ENCODE measurements at regions not wholly inside any gene's neighbourhood (a gene's known extent, or its start where the extent isn't known, plus 50 kb on each side); places are given as distances from the start of the nearest gene placed in this dataset.

DNA sequence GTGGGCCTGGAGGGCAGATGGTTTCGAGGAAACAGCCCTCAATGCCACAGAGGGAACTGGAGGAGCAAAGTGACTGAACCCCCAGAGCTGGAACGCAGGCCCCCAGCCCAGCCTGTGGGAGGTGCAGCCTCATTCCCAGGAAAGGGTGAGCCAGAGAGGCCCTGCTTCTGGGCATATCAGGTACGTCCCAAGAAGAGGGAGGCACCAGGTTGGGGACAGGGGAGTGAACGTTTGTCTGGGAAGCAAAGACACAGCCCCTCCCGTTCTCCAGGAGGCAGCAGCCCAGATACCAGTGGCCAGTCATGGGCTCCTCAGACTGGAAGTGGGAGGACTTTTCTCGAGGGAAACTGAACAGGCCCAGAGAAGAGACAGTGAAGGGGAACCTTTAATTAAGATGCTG, 74.3 kb upstream of the RET start:
- TF ChIP-seq POLR2A (IDR thresholded peaks at IDR 0.05), result no peak
- TF ChIP-seq, protein P1, sequence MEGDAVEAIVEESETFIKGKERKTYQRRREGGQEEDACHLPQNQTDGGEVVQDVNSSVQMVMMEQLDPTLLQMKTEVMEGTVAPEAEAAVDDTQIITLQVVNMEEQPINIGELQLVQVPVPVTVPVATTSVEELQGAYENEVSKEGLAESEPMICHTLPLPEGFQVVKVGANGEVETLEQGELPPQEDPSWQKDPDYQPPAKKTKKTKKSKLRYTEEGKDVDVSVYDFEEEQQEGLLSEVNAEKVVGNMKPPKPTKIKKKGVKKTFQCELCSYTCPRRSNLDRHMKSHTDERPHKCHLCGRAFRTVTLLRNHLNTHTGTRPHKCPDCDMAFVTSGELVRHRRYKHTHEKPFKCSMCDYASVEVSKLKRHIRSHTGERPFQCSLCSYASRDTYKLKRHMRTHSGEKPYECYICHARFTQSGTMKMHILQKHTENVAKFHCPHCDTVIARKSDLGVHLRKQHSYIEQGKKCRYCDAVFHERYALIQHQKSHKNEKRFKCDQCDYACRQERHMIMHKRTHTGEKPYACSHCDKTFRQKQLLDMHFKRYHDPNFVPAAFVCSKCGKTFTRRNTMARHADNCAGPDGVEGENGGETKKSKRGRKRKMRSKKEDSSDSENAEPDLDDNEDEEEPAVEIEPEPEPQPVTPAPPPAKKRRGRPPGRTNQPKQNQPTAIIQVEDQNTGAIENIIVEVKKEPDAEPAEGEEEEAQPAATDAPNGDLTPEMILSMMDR (IDR thresholded peaks at IDR 0.05), result no peak
- Histone ChIP-seq H3K9me3 (no peaks in the 10 kb centered on the region), H3K27me3 (no peaks in the 10 kb centered on the region), H3K36me3 (no peaks in the 10 kb centered on the region), H3K27ac (no peak overlapping the region), H3K4me3 (no peak overlapping the region), H3K4me1 (no peaks in the 10 kb centered on the region)
- WGBS, 2 donors, result 54 to 72% methylated on average over 4 of the region's 6 CpGs
- no peak for DNase-seq
- intact Hi-C loops (cut with DNase I), result no loop called here

DNA sequence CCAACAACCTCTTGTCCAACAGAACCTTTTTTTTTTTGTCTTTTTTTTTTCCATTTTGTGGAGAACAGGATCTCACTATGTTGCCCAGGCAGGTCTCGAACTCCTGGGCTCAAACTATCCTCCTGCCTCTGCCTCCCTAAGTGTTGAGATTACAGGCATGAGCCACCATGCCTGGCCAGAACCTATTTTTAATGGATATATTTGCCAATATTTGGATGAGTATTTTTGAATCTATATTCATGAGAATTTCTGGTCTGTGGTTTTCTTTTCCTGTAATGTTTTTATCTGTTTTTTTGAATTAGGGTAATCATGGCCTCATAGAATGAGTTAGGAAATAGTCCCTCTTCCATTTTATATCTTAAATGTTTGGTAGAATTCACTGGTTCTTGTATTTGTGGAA, 70.4 kb upstream of the RET start:
- H3K36me3 ChIP-seq, result no peaks in the 10 kb centered on the region
- H3K4me3 ChIP-seq, result no peak overlapping the region
- intact Hi-C loops (cut with DNase I), result no loop called here
- H3K27ac ChIP-seq, result no peak overlapping the region
- no peaks in the 10 kb centered on the region for H3K9me3 ChIP-seq
- 69 to 90% methylated on average over 1 of the region's 1 CpG for WGBS, 2 donors
- no peaks in the 10 kb centered on the region for H3K4me1 ChIP-seq
- DNase-seq, result no peak
- no peaks in the 10 kb centered on the region for H3K27me3 ChIP-seq
- TF ChIP-seq, protein P1 (IDR thresholded peaks at IDR 0.05), result no peak
- no peak for TF ChIP-seq POLR2A (IDR thresholded peaks at IDR 0.05)

DNA sequence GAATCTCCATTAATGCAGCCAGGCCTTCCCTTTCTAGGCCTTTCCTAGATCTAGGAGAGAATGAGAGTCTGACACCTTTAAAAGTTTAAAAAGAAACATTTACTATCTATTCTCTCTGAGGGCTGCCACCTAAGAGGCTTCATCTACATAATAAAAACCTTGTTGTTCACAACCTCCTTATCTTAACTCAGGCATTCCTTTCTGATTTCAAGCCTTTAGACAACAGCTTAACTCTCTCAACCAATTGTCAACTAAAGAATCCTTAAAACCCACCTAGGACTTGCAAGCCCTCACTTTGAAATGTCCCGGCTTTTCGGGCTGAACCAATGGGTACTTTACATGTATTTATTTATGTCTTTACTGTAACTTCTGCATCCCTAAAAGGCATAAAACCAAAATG, 64.3 kb upstream of the RET start:
- TF ChIP-seq POLR2A (IDR thresholded peaks at IDR 0.05), result no peak
- TF ChIP-seq, protein P1 (IDR thresholded peaks at IDR 0.05), result no peak
- Histone ChIP-seq H3K27ac (no peak overlapping the region), H3K27me3 (no peaks in the 10 kb centered on the region), H3K4me3 (no peak overlapping the region), H3K9me3 (no peaks in the 10 kb centered on the region), H3K4me1 (no peaks in the 10 kb centered on the region), H3K36me3 (no peaks in the 10 kb centered on the region)
- DNase-seq, result no peak
- WGBS, 2 donors, result 77 to 88% methylated on average over 2 of the region's 2 CpGs
- intact Hi-C loops (cut with DNase I), result no loop called here

DNA sequence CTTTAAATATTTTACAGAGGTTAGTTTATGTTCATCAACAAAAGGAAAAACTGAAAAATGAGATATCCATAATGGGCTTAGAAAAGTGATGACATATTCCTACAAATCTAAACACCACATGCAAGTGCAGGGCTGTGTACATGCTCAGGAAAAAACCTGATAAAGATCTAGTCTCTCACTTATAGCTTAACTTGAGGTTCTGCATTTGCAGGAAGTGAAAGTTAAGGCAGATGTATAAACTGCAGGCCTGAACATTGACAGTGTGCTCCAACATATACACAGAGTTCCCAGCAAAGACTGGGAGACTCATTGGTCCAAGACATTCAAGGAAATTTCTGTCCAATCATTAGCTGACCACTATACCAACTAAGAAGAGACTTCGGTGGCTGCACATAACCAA, 63.8 kb upstream of the RET start:
- TF ChIP-seq, protein P1 (IDR thresholded peaks at IDR 0.05), result no peak
- no peak for TF ChIP-seq POLR2A (IDR thresholded peaks at IDR 0.05)
- H3K4me1 ChIP-seq, result no peaks in the 10 kb centered on the region
- no peaks in the 10 kb centered on the region for H3K9me3 ChIP-seq
- H3K36me3 ChIP-seq, result no peaks in the 10 kb centered on the region
- no peak overlapping the region for H3K4me3 ChIP-seq
- no peak for DNase-seq
- H3K27me3 ChIP-seq, result no peaks in the 10 kb centered on the region
- H3K27ac ChIP-seq, result no peak overlapping the region
- 88 to 100% methylated on average over 1 of the region's 1 CpG for WGBS, 2 donors
- intact Hi-C loops (cut with DNase I), result no loop called here

DNA sequence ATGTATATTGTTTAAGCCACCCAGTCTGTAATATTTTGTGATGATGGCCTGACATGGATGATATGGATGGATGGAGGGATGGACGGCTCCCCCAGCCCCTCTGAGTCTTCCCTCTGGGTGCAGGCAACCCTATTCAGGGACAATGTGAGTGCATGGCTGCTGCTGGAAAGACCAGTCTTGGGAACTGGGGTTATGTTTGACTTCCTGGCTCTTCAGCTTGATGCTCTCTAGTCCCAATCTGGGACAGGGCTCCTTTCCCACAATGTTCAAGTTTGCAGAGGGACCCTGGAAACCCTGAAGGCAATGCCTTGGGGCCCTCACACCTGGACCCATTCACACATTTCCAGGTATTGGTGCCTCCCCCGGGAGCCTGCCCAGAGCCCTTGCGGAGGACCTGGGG, 52.3 kb upstream of the RET start:
- Histone ChIP-seq H3K9me3 (no peaks in the 10 kb centered on the region), H3K4me1 (peaks cover 0 to 11% (median 0%) of the 10 kb centered on the region in 3 donors), H3K27me3 (peaks cover 0 to 40% (median 0%) of the 10 kb centered on the region in 4 donors), H3K27ac (no peak overlapping the region), H3K36me3 (no peaks in the 10 kb centered on the region), H3K4me3 (no peak overlapping the region)
- no peak for DNase-seq
- WGBS, 2 donors, result 85 to 86% methylated on average over 3 of the region's 3 CpGs
- intact Hi-C loops (cut with DNase I), result no loop called here
- TF ChIP-seq, protein P1 (IDR thresholded peaks at IDR 0.05), result no peak
- no peak for TF ChIP-seq POLR2A (IDR thresholded peaks at IDR 0.05)
